Stimulated activated CD4-positive, alpha-beta T cell treated with anti-CD3 and anti-CD28 coated beads, TNF-alpha, amount 100 ng/mL, for 48 hours (primary cell): ENCODE measurements at regions not wholly inside any gene's neighbourhood (a gene's known extent, or its start where the extent isn't known, plus 50 kb on each side); places are given as distances from the start of the nearest gene placed in this dataset.
"Not testable (repeated sequence)": the region's sequence is repeated elsewhere in the genome, so short reads cannot be mapped to it uniquely, and the experiment has no call there.

Source experiments
- DNase-seq, 3 donors: peaks; one replicate each; pipeline ENCODE4 v3.0.0-alpha.2; 2020; ENCODE audit warnings: low read depth in 3 of 3

DNA sequence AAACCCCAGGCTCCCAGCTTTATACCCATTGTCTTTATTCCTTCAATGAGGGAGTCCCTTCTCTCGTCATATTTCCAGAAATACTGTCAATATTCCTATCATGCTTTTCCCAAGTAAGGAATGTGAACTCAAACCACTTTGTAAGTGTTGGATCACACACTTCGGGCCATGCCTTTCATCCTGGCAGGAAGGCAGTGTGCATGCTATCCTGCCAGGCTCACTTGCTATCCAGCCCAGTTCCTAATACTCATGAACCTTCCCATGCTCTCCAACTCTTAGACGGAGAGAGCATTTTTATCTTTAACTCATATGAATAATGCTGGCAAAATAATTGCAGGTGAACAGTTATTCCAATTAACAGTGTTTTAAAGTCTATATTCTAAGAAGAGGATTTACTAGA, 639.9 kb upstream of the ACO1 start:
- no peak for DNase-seq

- DNase-seq, result no peak
These were observed 639.0 kb upstream of the ACO1 start for GRCh38 chr9:31745468-31745867.

GRCh38 chr9:31745886-31746285, 638.6 kb upstream of the ACO1 start:
- no peak for DNase-seq

DNA sequence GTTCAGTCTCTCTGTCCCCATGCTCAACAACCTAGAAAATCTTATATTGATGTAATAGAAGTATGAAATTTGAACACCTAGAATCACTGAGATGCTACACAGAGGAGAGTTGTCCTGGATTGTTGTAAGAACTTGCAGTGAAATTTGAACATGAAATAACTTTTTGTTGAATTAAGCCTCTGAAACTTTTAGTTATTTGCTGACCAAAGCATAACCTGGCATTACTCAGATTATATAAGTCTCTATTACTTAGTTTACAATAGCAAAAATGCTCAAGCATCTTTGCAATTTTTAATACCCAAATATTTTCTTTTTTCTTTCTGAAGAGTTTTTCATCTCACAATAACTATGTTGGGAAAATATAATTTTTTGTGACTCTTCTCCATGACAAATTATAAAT, 630.7 kb upstream of the ACO1 start:
- no peak for DNase-seq

GRCh38 chr9:31759703-31760102, 624.7 kb upstream of the ACO1 start:
- DNase-seq, result no peak

- not testable (repeated sequence) for DNase-seq
These were observed 610.4 kb upstream of the ACO1 start for GRCh38 chr9:31774021-31774420.

DNA sequence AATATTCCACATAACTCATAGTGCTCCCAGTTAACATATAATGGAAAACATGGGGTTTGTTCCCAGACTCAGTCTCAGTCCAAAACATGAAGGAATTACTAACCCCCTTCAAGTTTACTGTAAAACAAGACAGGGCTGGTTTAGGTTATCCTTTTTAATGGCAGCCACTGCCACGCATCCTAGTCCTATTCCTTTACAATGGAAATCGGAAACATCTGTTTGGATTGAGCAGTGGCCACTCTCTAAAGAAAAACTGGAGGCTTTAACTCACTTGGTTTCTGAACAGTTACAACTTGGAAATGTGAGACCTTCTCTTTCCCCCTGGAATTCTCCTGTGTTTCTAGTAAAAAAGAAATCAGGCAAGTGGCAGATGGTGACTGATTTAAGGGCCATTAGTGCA, 609.9 kb upstream of the ACO1 start:
- no peak for DNase-seq

DNA sequence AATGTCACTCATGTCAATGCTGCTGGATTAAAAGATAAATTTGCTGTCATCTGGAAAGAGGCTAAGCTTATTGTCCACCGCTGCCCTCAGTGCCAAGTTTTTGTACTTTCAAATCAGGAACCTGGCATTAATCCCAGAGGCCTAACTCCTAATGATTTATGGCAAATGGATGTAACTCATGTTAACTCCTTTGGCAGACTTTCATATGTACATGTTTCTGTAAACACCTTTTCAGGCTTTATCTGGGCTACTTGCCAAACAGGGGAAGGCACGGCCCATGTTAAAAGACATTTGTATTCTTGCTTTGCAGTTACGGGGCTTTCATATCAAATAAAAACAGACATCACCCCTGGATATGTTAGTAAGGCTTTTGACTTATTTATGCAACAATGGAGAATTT, 608.0 kb upstream of the ACO1 start:
- no peak for DNase-seq

- DNase-seq, result no peak
These were observed 601.0 kb upstream of the ACO1 start for GRCh38 chr9:31783491-31783890.

DNA sequence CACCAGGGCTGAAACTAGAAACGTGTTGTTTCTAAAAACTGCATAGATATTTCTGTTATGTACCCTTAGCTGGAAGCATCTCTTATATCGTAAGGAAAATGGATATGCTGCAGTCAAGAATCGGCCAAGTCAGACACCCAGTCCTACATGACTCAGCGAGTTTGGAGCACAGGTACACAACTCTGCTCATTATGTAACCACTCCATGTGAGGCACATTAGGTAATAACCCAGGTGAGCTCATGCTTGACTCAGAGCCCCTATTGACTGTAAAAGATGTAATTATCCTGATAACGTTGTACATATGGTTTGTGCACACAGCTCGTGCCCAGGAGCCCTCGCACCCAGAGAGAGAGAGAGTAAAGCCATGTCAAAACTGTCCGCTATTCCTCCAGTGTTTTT, 593.7 kb upstream of the ACO1 start:
- no peak for DNase-seq

- no peak for DNase-seq
These were observed 584.4 kb upstream of the ACO1 start for GRCh38 chr9:31799953-31800609.

DNA sequence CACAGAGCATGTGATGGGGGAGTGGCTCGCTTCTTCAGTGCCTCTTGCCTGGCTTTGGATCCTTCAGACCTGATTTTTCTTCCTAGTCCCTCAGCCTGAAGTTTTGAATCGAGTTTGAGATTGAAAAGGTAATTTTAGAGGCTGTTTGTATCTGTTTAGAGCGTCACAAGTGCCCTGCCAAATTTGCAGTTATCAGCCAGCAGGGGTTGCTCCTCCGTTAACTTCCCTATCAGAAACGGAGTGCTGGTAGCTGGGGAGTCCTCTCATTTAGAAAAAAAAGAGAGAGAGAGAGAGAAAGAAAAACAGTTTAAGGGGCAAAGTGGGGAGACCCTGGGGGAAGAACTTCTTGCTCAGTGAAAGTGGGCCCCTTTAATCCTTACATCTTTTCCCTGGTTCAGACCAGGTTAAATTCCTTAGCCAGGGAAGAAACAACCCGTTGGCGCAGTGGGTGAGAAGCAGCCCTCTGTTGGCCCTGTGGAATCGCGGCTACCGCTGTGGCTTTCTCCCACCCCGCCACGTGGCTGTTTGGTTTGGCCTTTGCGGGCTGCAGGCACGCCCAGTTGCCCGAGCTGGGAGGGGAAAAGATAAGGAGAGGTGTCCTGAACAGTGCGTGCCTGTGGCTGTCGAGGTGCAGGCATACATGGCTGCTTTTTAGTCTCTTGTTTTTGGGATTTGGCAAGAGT, 576.7 kb upstream of the ACO1 start:
- DNase-seq, result no peak

DNA sequence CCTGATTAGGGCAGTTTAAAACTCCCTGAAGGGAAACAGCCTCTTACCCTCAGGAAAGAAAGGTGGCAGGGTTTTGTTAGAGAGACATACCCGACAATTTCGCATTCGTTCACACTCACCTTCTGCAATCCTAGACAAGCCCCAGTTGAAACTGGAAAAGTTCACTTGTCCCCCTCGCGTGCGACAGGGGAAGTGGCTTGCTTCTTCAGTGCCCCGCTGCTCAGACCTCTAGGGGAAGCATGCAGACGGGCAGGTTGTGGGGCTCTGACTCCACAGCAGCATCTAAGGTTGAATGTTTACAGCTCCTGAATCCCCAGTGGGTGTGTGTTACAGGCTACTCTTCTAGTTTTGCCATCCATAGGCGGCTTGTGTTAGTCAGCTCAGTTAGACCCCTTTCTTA, 575.7 kb upstream of the ACO1 start:
- no peak for DNase-seq

GRCh38 chr9:31820426-31820825, 564.0 kb upstream of the ACO1 start:
- no peak for DNase-seq

GRCh38 chr9:31821583-31821982, 562.9 kb upstream of the ACO1 start:
- no peak for DNase-seq

GRCh38 chr9:31823365-31823764, 561.1 kb upstream of the ACO1 start:
- no peak for DNase-seq

GRCh38 chr9:31824860-31825259, 559.6 kb upstream of the ACO1 start:
- DNase-seq, result no peak

DNA sequence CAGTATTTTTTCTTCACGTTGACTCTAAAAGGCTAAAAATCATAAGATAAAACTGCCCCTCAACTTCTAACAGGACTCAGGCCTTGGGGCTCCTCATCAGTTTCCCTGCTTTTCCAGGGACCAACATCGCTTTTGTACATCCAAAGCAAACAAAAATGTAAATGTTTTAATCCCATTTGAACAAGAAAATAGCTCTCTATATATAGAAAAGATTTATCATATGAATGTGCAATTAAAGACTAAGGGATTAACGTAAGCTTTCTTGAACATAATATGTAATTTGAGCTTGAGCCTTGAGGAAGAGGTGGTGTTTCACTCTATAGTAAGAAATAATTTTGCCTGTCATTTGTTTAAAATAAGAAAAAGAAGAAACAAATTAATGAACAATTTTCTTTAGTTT, 547.2 kb upstream of the ACO1 start:
- DNase-seq, result no peak

GRCh38 chr9:31839273-31839672, 545.2 kb upstream of the ACO1 start:
- DNase-seq, result no peak

DNA sequence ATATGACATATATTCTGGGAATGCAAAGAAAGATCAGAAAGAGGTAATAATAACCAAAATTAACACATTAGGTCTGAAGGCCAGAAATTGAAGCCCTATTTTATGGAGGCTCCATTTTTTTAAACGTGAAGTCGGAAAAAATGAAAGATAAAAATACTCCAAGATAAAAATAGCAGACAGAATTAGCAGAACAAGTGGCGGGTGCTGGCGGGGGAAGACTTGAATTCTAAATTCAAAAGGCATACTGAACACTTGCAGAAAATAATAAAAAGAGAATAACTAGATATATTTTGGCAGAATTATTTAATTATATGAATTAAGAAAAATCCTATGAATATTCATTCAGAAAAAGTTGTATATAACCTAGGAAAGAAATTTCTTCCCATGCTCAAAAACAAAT, 543.7 kb upstream of the ACO1 start:
- no peak for DNase-seq

GRCh38 chr9:31847963-31848362, 536.5 kb upstream of the ACO1 start:
- DNase-seq, result no peak

- DNase-seq, result no peak
These were observed 535.7 kb upstream of the ACO1 start for GRCh38 chr9:31848505-31849285.

- DNase-seq, result no peak
These were observed 530.3 kb upstream of the ACO1 start for GRCh38 chr9:31854187-31854586.
